ENCODE measurements at regions not wholly inside any gene's neighbourhood (a gene's known extent, or its start where the extent isn't known, plus 50 kb on each side); places are given as distances from the start of the nearest gene placed in this dataset.

- Histone ChIP-seq H3K4me3 (ENCODE audit: low read length) (no peak overlapping the region), H3K9me3 (ENCODE audit: control insufficient read depth, low read length) (no peaks in the 10 kb centered on the region), H3K36me3 (ENCODE audit: control insufficient read depth, insufficient read depth, low read length) (no peaks in the 10 kb centered on the region), H3K9ac (ENCODE audit: extremely low read depth, low read length, poor library complexity, severe bottlenecking) (no peak overlapping the region), H3K27me3 (ENCODE audit: control insufficient read depth, insufficient read depth, low read length, poor library complexity, severe bottlenecking) (no peaks in the 10 kb centered on the region), H3K4me1 (ENCODE audit: control insufficient read depth, insufficient read depth, low read length) (peaks cover 4% of the 10 kb centered on the region), H3K27ac (ENCODE audit: low read depth, low read length) (no peak overlapping the region)
- H3K4me3 Mint-ChIP-seq, result no peak overlapping the region
- no peak for DNase-seq
- H3K27ac Mint-ChIP-seq, result no peak overlapping the region
- WGBS, 2 experiments (ENCODE audit: insufficient coverage in 1 of 2, insufficient read length in 1 of 2), result 80 to 88% methylated on average over 1 to 3 of the region's 3 CpGs
- no peak for TF ChIP-seq CTCF (conservative IDR thresholded peaks at IDR 0.05)
- peaks cover 31% of the 10 kb centered on the region for H3K4me1 Mint-ChIP-seq
- H3K27me3 Mint-ChIP-seq (ENCODE audit: insufficient read depth), result peaks cover 5% of the 10 kb centered on the region
- H3K36me3 Mint-ChIP-seq (ENCODE audit: low read depth), result no peaks in the 10 kb centered on the region
- no peaks in the 10 kb centered on the region for H3K9me3 Mint-ChIP-seq
Observed at GRCh38 chr5:172572440-172572839, 68.6 kb upstream of the NEURL1B start.

- Histone ChIP-seq H3K4me3 (ENCODE audit: low read length) (no peak overlapping the region), H3K36me3 (ENCODE audit: control insufficient read depth, insufficient read depth, low read length) (no peaks in the 10 kb centered on the region), H3K9me3 (ENCODE audit: control insufficient read depth, low read length) (no peaks in the 10 kb centered on the region), H3K9ac (ENCODE audit: extremely low read depth, low read length, poor library complexity, severe bottlenecking) (no peak overlapping the region), H3K4me1 (ENCODE audit: control insufficient read depth, insufficient read depth, low read length) (peaks cover 4% of the 10 kb centered on the region), H3K27ac (ENCODE audit: low read depth, low read length) (no peak overlapping the region), H3K27me3 (ENCODE audit: control insufficient read depth, insufficient read depth, low read length, poor library complexity, severe bottlenecking) (no peaks in the 10 kb centered on the region)
- H3K4me1 Mint-ChIP-seq, result peaks cover 31% of the 10 kb centered on the region
- H3K36me3 Mint-ChIP-seq (ENCODE audit: low read depth), result no peaks in the 10 kb centered on the region
- no peak for DNase-seq
- H3K27me3 Mint-ChIP-seq (ENCODE audit: insufficient read depth), result peaks cover 5% of the 10 kb centered on the region
- no peak overlapping the region for H3K4me3 Mint-ChIP-seq
- no peaks in the 10 kb centered on the region for H3K9me3 Mint-ChIP-seq
- 86 to 93% methylated on average over 6 to 8 of the region's 8 CpGs for WGBS, 2 experiments (ENCODE audit: insufficient coverage in 1 of 2, insufficient read length in 1 of 2)
- TF ChIP-seq CTCF (conservative IDR thresholded peaks at IDR 0.05), result no peak
- no peak overlapping the region for H3K27ac Mint-ChIP-seq
Observed at GRCh38 chr5:172571892-172572291, 69.2 kb upstream of the NEURL1B start.

GRCh38 chr5:172571413-172571812, 69.7 kb upstream of the NEURL1B start:
- no peak overlapping the region for H3K4me3 ChIP-seq (ENCODE audit: low read length)
- Mint-ChIP-seq H3K27ac (no peak overlapping the region), H3K27me3 (ENCODE audit: insufficient read depth) (peaks cover 5% of the 10 kb centered on the region), H3K9me3 (no peaks in the 10 kb centered on the region), H3K4me3 (no peak overlapping the region), H3K4me1 (peaks cover 31% of the 10 kb centered on the region), H3K36me3 (ENCODE audit: low read depth) (no peaks in the 10 kb centered on the region)
- H3K27me3 ChIP-seq (ENCODE audit: control insufficient read depth, insufficient read depth, low read length, poor library complexity, severe bottlenecking), result no peaks in the 10 kb centered on the region
- no peak overlapping the region for H3K9ac ChIP-seq (ENCODE audit: extremely low read depth, low read length, poor library complexity, severe bottlenecking)
- peaks cover 4% of the 10 kb centered on the region for H3K4me1 ChIP-seq (ENCODE audit: control insufficient read depth, insufficient read depth, low read length)
- DNase-seq, result no peak
- H3K27ac ChIP-seq (ENCODE audit: low read depth, low read length), result no peak overlapping the region
- 85 to 87% methylated on average over 3 of the region's 3 CpGs for whole genome bisulfite sequencing, 2 experiments (ENCODE audit: insufficient coverage in 1 of 2, insufficient read length in 1 of 2)
- H3K36me3 ChIP-seq (ENCODE audit: control insufficient read depth, insufficient read depth, low read length), result no peaks in the 10 kb centered on the region
- no peaks in the 10 kb centered on the region for H3K9me3 ChIP-seq (ENCODE audit: control insufficient read depth, low read length)
- TF ChIP-seq CTCF (conservative IDR thresholded peaks at IDR 0.05), result peak; percentile 29
